ENCODE measurements at regions not wholly inside any gene's neighbourhood (a gene's known extent, or its start where the extent isn't known, plus 50 kb on each side); places are given as distances from the start of the nearest gene placed in this dataset.

- no peak for TF ChIP-seq ZNF8 (CRISPR knock-in tag; IDR thresholded peaks at IDR 0.05)
- TF ChIP-seq TOX (CRISPR knock-in tag; IDR thresholded peaks at IDR 0.05; ENCODE audit: borderline replicate concordance): peak; percentile 36; the same call in 1 of the 2 replicates
- ATAC-seq: peak; percentile 93
Measured at GRCh38 chr5:98468188-98468869, 305.1 kb upstream of the RGMB start.

GRCh38 chr5:98470747-98471146 is 302.7 kb upstream of the RGMB start:
- TF ChIP-seq TCF4 (CRISPR knock-in tag; IDR thresholded peaks at IDR 0.05; ENCODE audit: borderline replicate concordance) (no peak), PATZ1 (CRISPR knock-in tag; IDR thresholded peaks at IDR 0.05; ENCODE audit: borderline replicate concordance) (no peak), RARB (CRISPR knock-in tag; IDR thresholded peaks at IDR 0.05) (no peak), ISL1 (CRISPR knock-in tag; IDR thresholded peaks at IDR 0.05) (peak; percentile 56), TSHZ2 (CRISPR knock-in tag; IDR thresholded peaks at IDR 0.05) (no peak)

GRCh38 chr5:98471458-98471857 is 302.0 kb upstream of the RGMB start:
- TF ChIP-seq CREB5 (CRISPR knock-in tag; IDR thresholded peaks at IDR 0.05; ENCODE audit: low read depth) (no peak), CSDC2 (CRISPR knock-in tag; IDR thresholded peaks at IDR 0.05) (no peak), RARB (CRISPR knock-in tag; IDR thresholded peaks at IDR 0.05) (no peak), BACH2 (CRISPR knock-in tag; IDR thresholded peaks at IDR 0.05; ENCODE audit: borderline replicate concordance) (no peak), ZNF8 (CRISPR knock-in tag; IDR thresholded peaks at IDR 0.05) (no peak), ESRRG (CRISPR knock-in tag; IDR thresholded peaks at IDR 0.05) (no peak), CSRNP3 (CRISPR knock-in tag; IDR thresholded peaks at IDR 0.05) (no peak), GLIS3 (CRISPR knock-in tag; IDR thresholded peaks at IDR 0.05) (no peak), POU6F1 (CRISPR knock-in tag; IDR thresholded peaks at IDR 0.05; ENCODE audit: borderline replicate concordance, low read depth) (no peak), ARNTL (CRISPR knock-in tag; IDR thresholded peaks at IDR 0.05; ENCODE audit: borderline replicate concordance, low read depth) (no peak), TCF4 (CRISPR knock-in tag; IDR thresholded peaks at IDR 0.05; ENCODE audit: borderline replicate concordance) (no peak), ZFP30 (CRISPR knock-in tag; IDR thresholded peaks at IDR 0.05) (no peak), TOX (CRISPR knock-in tag; IDR thresholded peaks at IDR 0.05; ENCODE audit: borderline replicate concordance) (no peak)
- ATAC-seq: no peak

More at GRCh38 chr5:98470747-98471146, 302.7 kb upstream of the RGMB start:
- peak; percentile 47 for ATAC-seq

GRCh38 chr5:98474216-98474615 is 299.2 kb upstream of the RGMB start:
- ATAC-seq: no peak
- TF ChIP-seq ZFP30 (CRISPR knock-in tag; IDR thresholded peaks at IDR 0.05) (no peak), RARB (CRISPR knock-in tag; IDR thresholded peaks at IDR 0.05) (no peak), GLIS3 (CRISPR knock-in tag; IDR thresholded peaks at IDR 0.05) (no peak), ISL1 (CRISPR knock-in tag; IDR thresholded peaks at IDR 0.05) (no peak), PATZ1 (CRISPR knock-in tag; IDR thresholded peaks at IDR 0.05; ENCODE audit: borderline replicate concordance) (no peak), BACH2 (CRISPR knock-in tag; IDR thresholded peaks at IDR 0.05; ENCODE audit: borderline replicate concordance) (no peak), ZC3H10 (CRISPR knock-in tag; IDR thresholded peaks at IDR 0.05) (no peak), ESRRG (CRISPR knock-in tag; IDR thresholded peaks at IDR 0.05) (no peak), ZNF70 (CRISPR knock-in tag; IDR thresholded peaks at IDR 0.05) (no peak), POU6F1 (CRISPR knock-in tag; IDR thresholded peaks at IDR 0.05; ENCODE audit: borderline replicate concordance, low read depth) (no peak), PPARA (CRISPR knock-in tag; IDR thresholded peaks at IDR 0.05; ENCODE audit: borderline replicate concordance) (no peak), CSDC2 (CRISPR knock-in tag; IDR thresholded peaks at IDR 0.05) (no peak), ZNF565 (CRISPR knock-in tag; conservative IDR thresholded peaks at IDR 0.05; ENCODE audit: low read depth) (no peak), ZNF8 (CRISPR knock-in tag; IDR thresholded peaks at IDR 0.05) (no peak)
